H1 (cell line): ENCODE measurements at regions not wholly inside any gene's neighbourhood (a gene's known extent, or its start where the extent isn't known, plus 50 kb on each side); places are given as distances from the start of the nearest gene placed in this dataset.
"Not testable (repeated sequence)": the region's sequence is repeated elsewhere in the genome, so short reads cannot be mapped to it uniquely, and the experiment has no call there.

Source experiments
- CTCF ChIA-PET: fragments of 300-600 bp; sonication (Branson Sonifier 250); formaldehyde crosslinking; loops from one replicate; lab custom pipeline; 2021; ENCODE audit not compliant: partially characterized antibody; lab: Charles Lee
- POLR2A ChIA-PET: fragments of 300-600 bp; sonication (Branson Sonifier 250); formaldehyde crosslinking; loops from one replicate; lab custom pipeline; 2021; ENCODE audit warnings: inconsistent platforms; ENCODE audit not compliant: partially characterized antibody; lab: Charles Lee
- DNase-seq, 2 experiments: peaks; one replicate each; pipeline versions ENCODE4 v3.0.0 to v3.0.0-alpha.2; 2010 to 2022; ENCODE audit warnings: low spot score in 2 of 2, low read depth in 1 of 2, mixed read lengths in 1 of 2
- FAIRE-seq: peaks from 2 replicates; lab custom pipeline; 2011; peaks lifted over from hg19 to GRCh38; lab: Jason Lieb, UNC
- H2AFZ ChIP-seq: 2 replicates; pipeline ENCODE4 v1.8.1; 2012; ENCODE audit warnings: low read length, inconsistent platforms
- H2AK5ac ChIP-seq: 2 replicates; pipeline ENCODE4 v1.6.1; 2013; ENCODE audit warnings: low read depth, low read length
- H2BK120ac ChIP-seq: replicated peaks from 2 replicates; pipeline ENCODE3; 2013; ENCODE audit warnings: low read depth, low read length, inconsistent platforms
- H2BK12ac ChIP-seq: 2 replicates; pipeline ENCODE4 v1.6.1; 2013; ENCODE audit warnings: low read depth, low read length
- H2BK15ac ChIP-seq: 2 replicates; pipeline ENCODE4 v1.6.1; 2013; ENCODE audit warnings: low read length
- H2BK20ac ChIP-seq: 2 replicates; pipeline ENCODE4 v1.6.1; 2013; ENCODE audit warnings: low read length
- H2BK5ac ChIP-seq: 2 replicates; pipeline ENCODE4 v1.6.1; 2013; ENCODE audit warnings: low read depth, low read length
- H3K14ac ChIP-seq: 2 replicates; pipeline ENCODE4 v1.6.1; 2013; ENCODE audit warnings: inconsistent platforms; ENCODE audit not compliant: insufficient read length
- H3K18ac ChIP-seq: 2 replicates; pipeline ENCODE4 v1.6.1; 2013; ENCODE audit warnings: low read length; ENCODE audit errors: extremely low read depth
- H3K23ac ChIP-seq: 2 replicates; pipeline ENCODE4 v1.6.1; 2013; ENCODE audit warnings: inconsistent platforms; ENCODE audit not compliant: insufficient read length
- H3K23me2 ChIP-seq: 2 replicates; pipeline ENCODE4 v1.6.1; 2013; ENCODE audit warnings: low read depth, low read length
- H3K27ac ChIP-seq: 2 replicates; pipeline ENCODE4 v1.6.1; 2011; ENCODE audit warnings: low read depth, low read length, inconsistent platforms
- H3K27me3 ChIP-seq, 4 experiments: replicated peaks in 1 of 4; 1 replicate in 1 of 4; 2 replicates in 3 of 4; pipeline versions ENCODE4 v1.6.1 to v1.8.1; 2011 to 2013; ENCODE audit warnings: low read length in 3 of 4, mild to moderate bottlenecking in 3 of 4, inconsistent platforms in 2 of 4, mixed read lengths in 2 of 4, moderate library complexity in 1 of 4; ENCODE audit not compliant: control insufficient read depth in 3 of 4, insufficient read depth in 3 of 4; ENCODE audit errors: extremely low read depth in 1 of 4
- H3K36me3 ChIP-seq, 4 experiments: 2 replicates each; pipeline versions ENCODE4 v1.6.1 to v1.8.1; 2011 to 2013; ENCODE audit warnings: mild to moderate bottlenecking in 4 of 4, low read length in 3 of 4, moderate library complexity in 2 of 4, control low read depth in 1 of 4, inconsistent platforms in 1 of 4; ENCODE audit not compliant: insufficient read depth in 4 of 4, control insufficient read depth in 2 of 4
- H3K4ac ChIP-seq: replicated peaks from 2 replicates; pipeline ENCODE3; 2013; ENCODE audit warnings: low read length, low read depth, mixed read lengths, inconsistent platforms; ENCODE audit not compliant: insufficient read length
- H3K4me1 ChIP-seq, 4 experiments: replicated peaks in 1 of 4; 1 replicate in 1 of 4; 2 replicates in 3 of 4; pipeline versions ENCODE4 v1.6.1 to v1.8.1; 2011 to 2013; ENCODE audit warnings: low read length in 3 of 4, inconsistent platforms in 2 of 4, mixed read lengths in 1 of 4; ENCODE audit not compliant: insufficient read depth in 4 of 4, control insufficient read depth in 3 of 4
- H3K4me2 ChIP-seq, 2 experiments: 2 replicates each; pipeline versions ENCODE4 v1.6.1 to v1.8.1; 2011 to 2013; ENCODE audit warnings: low read depth in 2 of 2, low read length in 2 of 2, control low read depth in 1 of 2, inconsistent platforms in 1 of 2, mild to moderate bottlenecking in 1 of 2; ENCODE audit not compliant: insufficient read depth in 1 of 2
- H3K4me3 ChIP-seq, 4 experiments: fragments of 200-600, 300-600 bp in 1 of 4; sonication (generic), shearing (Covaris generic), sonication (Bioruptor Twin) in 1 of 4; 2 replicates each; pipeline versions ENCODE4 v1.5.1 to v1.8.1; 2011 to 2016; ENCODE audit warnings: low read length in 4 of 4, low read depth in 3 of 4, control low read depth in 2 of 4, inconsistent platforms in 2 of 4, mild to moderate bottlenecking in 2 of 4, mixed read lengths in 1 of 4, moderate library complexity in 1 of 4; ENCODE audit not compliant: insufficient read depth in 2 of 4; ENCODE audit errors: extremely low read depth in 1 of 4
- H3K56ac ChIP-seq: replicated peaks from 2 replicates; pipeline ENCODE3; 2013; ENCODE audit warnings: low read depth, mild to moderate bottlenecking, mixed read lengths, low read length, inconsistent platforms; ENCODE audit not compliant: insufficient read length
- H3K79me1 ChIP-seq: 2 replicates; pipeline ENCODE4 v1.6.1; 2013; ENCODE audit warnings: low read depth, low read length, control low read depth
- H3K79me2 ChIP-seq, 2 experiments: 2 replicates each; pipeline versions ENCODE4 v1.6.1 to v1.8.1; 2012 to 2013; ENCODE audit warnings: low read length in 2 of 2, mild to moderate bottlenecking in 2 of 2, inconsistent platforms in 1 of 2; ENCODE audit not compliant: insufficient read depth in 2 of 2, control insufficient read depth in 1 of 2
- H3K9ac ChIP-seq, 4 experiments: replicated peaks in 1 of 4; 1 replicate in 1 of 4; 2 replicates in 3 of 4; pipeline versions ENCODE4 v1.6.1 to v1.8.1; 2011 to 2013; ENCODE audit warnings: low read depth in 3 of 4, low read length in 3 of 4, control low read depth in 2 of 4, mild to moderate bottlenecking in 2 of 4, moderate library complexity in 2 of 4, inconsistent platforms in 1 of 4; ENCODE audit errors: extremely low read depth in 1 of 4
- H3K9me3 ChIP-seq, 2 experiments: 2 replicates each; pipeline versions ENCODE4 v1.6.1 to v1.8.1; 2012 to 2013; ENCODE audit warnings: mild to moderate bottlenecking in 2 of 2, moderate library complexity in 2 of 2, control low read depth in 1 of 2, inconsistent platforms in 1 of 2, low read depth in 1 of 2, low read length in 1 of 2, mixed read lengths in 1 of 2; ENCODE audit not compliant: insufficient read depth in 2 of 2
- H4K20me1 ChIP-seq, 2 experiments: replicated peaks in 1 of 2; 2 replicates each; pipeline versions ENCODE3 to v1.8.1; 2011 to 2013; ENCODE audit warnings: inconsistent platforms in 2 of 2, low read length in 2 of 2, mild to moderate bottlenecking in 1 of 2; ENCODE audit not compliant: insufficient read depth in 2 of 2, control insufficient read depth in 1 of 2
- H4K5ac ChIP-seq: 2 replicates; pipeline ENCODE4 v1.6.1; 2013; ENCODE audit warnings: low read length, low read depth, mixed read lengths, inconsistent platforms; ENCODE audit not compliant: insufficient read length
- H4K8ac ChIP-seq: 2 replicates; pipeline ENCODE4 v1.8.0; 2013; ENCODE audit warnings: mild to moderate bottlenecking, moderate library complexity, low read length, inconsistent platforms; ENCODE audit not compliant: insufficient read depth; ENCODE audit errors: extremely low read depth
- H4K91ac ChIP-seq: replicated peaks from 2 replicates; pipeline ENCODE3; 2013; ENCODE audit warnings: low read length, mixed read lengths, inconsistent platforms; ENCODE audit not compliant: insufficient read length
- WGBS, 2 experiments: shearing (Covaris generic) in 1 of 2; methylation state at CpG; one replicate each; pipeline versions ENCODE4 v1.1.6 to v1.1.7; 2013 to 2015; ENCODE audit warnings: low lambda C conversion rate in 2 of 2, mixed read lengths in 2 of 2, inconsistent platforms in 1 of 2, low coverage in 1 of 2, missing lambda C conversion rate in 1 of 2; ENCODE audit not compliant: insufficient replicate concordance in 2 of 2, insufficient coverage in 1 of 2, insufficient read length in 1 of 2; ENCODE audit errors: extremely low coverage in 1 of 2, missing lambda C conversion rate in 1 of 2; 5-methylcytosine and 5-hydroxymethylcytosine counted together

DNA sequence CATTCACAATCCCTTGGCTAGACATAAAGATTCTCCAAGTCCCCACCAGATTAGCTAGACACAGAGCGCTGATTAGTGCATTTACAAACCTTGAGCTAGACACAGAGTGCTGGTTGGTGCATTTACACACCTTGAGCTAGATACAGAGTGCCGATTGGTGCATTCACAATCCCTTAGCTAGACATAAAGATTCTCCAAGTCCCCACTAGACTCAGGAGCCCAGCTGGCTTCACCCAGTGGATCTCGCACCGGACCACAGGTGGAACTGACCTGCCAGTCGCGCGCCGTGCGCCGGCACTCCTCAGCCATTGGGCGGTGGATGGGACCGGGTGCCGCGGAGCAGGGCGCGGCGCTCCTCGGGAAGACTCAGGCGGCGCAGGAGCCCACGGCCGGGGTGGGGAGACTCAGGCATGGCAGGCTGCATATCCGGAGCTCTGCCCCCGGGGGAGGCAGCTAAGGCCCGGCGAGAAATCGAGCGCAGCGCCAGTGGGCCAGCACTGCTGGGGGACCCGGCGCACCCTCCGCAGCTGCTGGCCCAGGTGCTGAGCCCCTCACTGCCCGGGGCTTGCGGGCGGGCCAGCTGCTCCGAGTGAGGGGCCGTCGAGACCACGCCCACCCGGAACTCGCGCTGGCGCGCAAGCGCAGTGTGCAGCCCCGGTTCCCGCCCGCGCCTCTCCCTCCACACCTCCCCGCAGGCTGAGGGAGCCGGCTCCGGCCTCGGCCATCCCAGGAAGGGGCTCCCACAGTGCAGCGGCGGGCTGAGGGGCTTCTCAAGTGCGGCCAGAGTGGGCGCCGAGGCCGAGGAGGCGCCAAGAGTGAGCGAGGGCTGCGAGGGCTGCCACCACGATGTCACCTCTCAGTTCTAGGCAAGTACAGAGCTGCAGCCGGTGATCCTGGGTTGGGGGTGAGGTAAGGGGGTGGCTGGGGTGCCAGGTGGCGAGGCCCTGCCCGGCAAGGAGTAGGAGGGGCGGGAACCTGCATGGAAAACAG is 773.7 kb upstream of the CITED2 start:
- not testable (repeated sequence) for FAIRE-seq

More for the DNA sequence above, 773.7 kb upstream of the CITED2 start:
- H3K79me2 ChIP-seq, H2BK20ac ChIP-seq, H4K5ac ChIP-seq, H3K79me1 ChIP-seq, H3K4me1 ChIP-seq, H3K4me3 ChIP-seq, H3K23me2 ChIP-seq, DNase-seq, H3K9ac ChIP-seq, H3K36me3 ChIP-seq, H4K91ac ChIP-seq, H2BK12ac ChIP-seq, H3K4ac ChIP-seq, H3K23ac ChIP-seq, H3K14ac ChIP-seq, H3K18ac ChIP-seq, H4K8ac ChIP-seq, H3K4me2 ChIP-seq, H2BK5ac ChIP-seq, H2BK120ac ChIP-seq, H2AFZ ChIP-seq, H3K27me3 ChIP-seq, H3K27ac ChIP-seq, H2BK15ac ChIP-seq, H3K56ac ChIP-seq, H2AK5ac ChIP-seq, POLR2A ChIA-PET, H4K20me1 ChIP-seq: not testable (repeated sequence)
- CTCF ChIA-PET, result interaction anchor here (1.3 kb wide), 1 partner anchor 96 kb away, joined by 4 read pairs; no protein-coding TSS in a partner anchor
- 98% methylated on average over 48 of the region's 67 CpGs; no CpG with 5 or more reads in 1 of the 2 experiments for WGBS, 2 experiments
- H3K9me3 ChIP-seq, result peaks cover 0 to 12% of the 10 kb centered on the region in 2 experiments; a peak in 2 of 4 replicates
